HepG2 (cell line): ENCODE measurements at regions not wholly inside any gene's neighbourhood (a gene's known extent, or its start where the extent isn't known, plus 50 kb on each side); places are given as distances from the start of the nearest gene placed in this dataset.

Experiments used
- ATAC-seq: fragments of 200-7000 bp; cut with Tn5 transposase; 3 replicates; pipeline ENCODE4 v1.9.1; 2020; ENCODE audit warnings: mild to moderate bottlenecking, moderate library complexity
- BruUV-seq: library from RNA; stranded (reverse); fragments of 400-500 nt; replicated peaks from 2 replicates; lab custom pipeline; 2021; lab: Mats Ljungman, UMichigan
- CTCF ChIA-PET: fragments of 300-600 bp; formaldehyde crosslinking; extraction: SDS; loops from one replicate; lab custom pipeline; 2021; ENCODE audit warnings: low total read pairs, inconsistent platforms, low intra/inter-chr PET ratio; lab: Yijun Ruan, JAX
- POLR2A ChIA-PET: fragments of 350-600 bp; sonication (Branson Sonifier 250); formaldehyde crosslinking; loops from one replicate; lab custom pipeline; 2020; ENCODE audit warnings: antibody characterized with exemption, inconsistent platforms; lab: Yijun Ruan, JAX
- DNase-seq: peaks from one replicate; pipeline ENCODE4 v3.0.0-alpha.2; 2015; ENCODE audit warnings: low spot score
- FAIRE-seq: peaks from 3 replicates; lab custom pipeline; 2011; peaks lifted over from hg19 to GRCh38; lab: Jason Lieb, UNC
- H2AFZ ChIP-seq: one replicate; pipeline ENCODE4 v1.6.1; 2011; ENCODE audit warnings: low read length, inconsistent platforms
- H3K27ac ChIP-seq: fragments of 300-600 bp; 3 replicates; pipeline ENCODE4 v1.8.0; 2011; ENCODE audit warnings: mixed run types, mild to moderate bottlenecking, mixed read lengths, low read length, inconsistent platforms; ENCODE audit not compliant: insufficient read depth; ENCODE audit errors: extremely low read length
- H3K27me3 ChIP-seq, 2 experiments: fragments of 200-600 bp in 1 of 2; 2 replicates in 1 of 2; 3 replicates in 1 of 2; pipeline versions ENCODE4 v1.6.0 to v1.8.0; 2011; ENCODE audit warnings: low read length in 2 of 2, mild to moderate bottlenecking in 2 of 2, moderate library complexity in 2 of 2, inconsistent platforms in 1 of 2; ENCODE audit not compliant: insufficient read depth in 2 of 2, control insufficient read depth in 1 of 2
- H3K36me3 ChIP-seq, 2 experiments: fragments of 200-600 bp in 1 of 2; replicated peaks in 1 of 2; 2 replicates in 1 of 2; 3 replicates in 1 of 2; pipeline versions ENCODE4 v1.5.1 to v1.8.0; 2011; ENCODE audit warnings: low read length in 2 of 2, inconsistent platforms in 1 of 2; ENCODE audit not compliant: insufficient read depth in 2 of 2, control insufficient read depth in 1 of 2
- H3K4me1 ChIP-seq: 2 replicates; pipeline ENCODE4 v1.5.1; 2012; ENCODE audit warnings: low read length, inconsistent platforms; ENCODE audit not compliant: insufficient read depth
- H3K4me2 ChIP-seq: 2 replicates; pipeline ENCODE4 v1.6.0; 2011; ENCODE audit warnings: low read depth, low read length, inconsistent platforms
- H3K4me3 ChIP-seq, 3 experiments: fragments of 200-600 bp in 1 of 3; sonication (generic), shearing (Covaris generic) in 1 of 3; replicated peaks in 1 of 3; 2 replicates each; pipeline ENCODE4 v1.5.1; 2011 to 2016; ENCODE audit warnings: low read length in 3 of 3, inconsistent platforms in 2 of 3, low read depth in 2 of 3, mild to moderate bottlenecking in 2 of 3, control low read depth in 1 of 3, mixed read lengths in 1 of 3; ENCODE audit not compliant: insufficient read depth in 1 of 3
- H3K79me2 ChIP-seq: one replicate; pipeline ENCODE4 v1.6.1; 2011; ENCODE audit warnings: low read length, inconsistent platforms; ENCODE audit not compliant: insufficient read depth
- H3K9ac ChIP-seq: 2 replicates; pipeline ENCODE4 v1.6.0; 2011; ENCODE audit warnings: mild to moderate bottlenecking, low read depth, low read length, inconsistent platforms; ENCODE audit not compliant: insufficient read depth
- H3K9me3 ChIP-seq: 2 replicates; pipeline ENCODE4 v1.5.1; 2012; ENCODE audit warnings: mild to moderate bottlenecking, low read length
- H4K20me1 ChIP-seq: 2 replicates; pipeline ENCODE4 v1.6.0; 2011; ENCODE audit warnings: inconsistent platforms, mild to moderate bottlenecking, low read length, moderate library complexity; ENCODE audit not compliant: insufficient read depth
- ARID5B ChIP-seq: IDR thresholded peaks from 2 replicates; pipeline ENCODE4 v1.4.0; 2020; ENCODE audit warnings: mild to moderate bottlenecking, missing genetic modification reagents
- BATF2 ChIP-seq: sonication (generic); formaldehyde crosslinking; IDR thresholded peaks from 2 replicates; pipeline ENCODE4 v1.8.0; 2022; ENCODE audit warnings: mild to moderate bottlenecking, missing genetic modification reagents, moderate library complexity
- CAMTA2 ChIP-seq: sonication (generic); formaldehyde crosslinking; IDR thresholded peaks from 2 replicates; pipeline ENCODE4 v1.4.0; 2020; ENCODE audit warnings: mild to moderate bottlenecking, missing genetic modification reagents, borderline replicate concordance
- CREBL2 ChIP-seq: sonication (generic); formaldehyde crosslinking; IDR thresholded peaks from 2 replicates; pipeline ENCODE4 v1.8.1; 2023; ENCODE audit warnings: missing genetic modification reagents, mild to moderate bottlenecking, borderline replicate concordance
- EHMT2 ChIP-seq: fragments of 200-600 bp; sonication (generic); IDR thresholded peaks from 2 replicates; pipeline ENCODE4 v1.7.0; 2017; ENCODE audit warnings: antibody characterized with exemption, low read depth, low read length, borderline replicate concordance
- PAX8 ChIP-seq: sonication (generic); formaldehyde crosslinking; IDR thresholded peaks from 2 replicates; pipeline ENCODE4 v1.8.0; 2022; ENCODE audit warnings: mild to moderate bottlenecking, missing genetic modification reagents, borderline replicate concordance
- SATB2 ChIP-seq: sonication (generic); formaldehyde crosslinking; IDR thresholded peaks from 2 replicates; pipeline ENCODE4 v1.5.0; 2020; ENCODE audit warnings: missing genetic modification reagents
- SNAPC5 ChIP-seq: sonication (generic); formaldehyde crosslinking; IDR thresholded peaks from 2 replicates; pipeline ENCODE4 v1.8.1; 2023; ENCODE audit warnings: mild to moderate bottlenecking, missing genetic modification reagents, borderline replicate concordance
- SNRNP70 ChIP-seq: fragments of 200-400 bp; formaldehyde crosslinking; IDR thresholded peaks from 2 replicates; pipeline ENCODE4 v1.6.1; 2017; ENCODE audit warnings: mild to moderate bottlenecking, low read depth, low read length, moderate library complexity
- THAP11 ChIP-seq: IDR thresholded peaks from 2 replicates; pipeline ENCODE4 v1.6.1; 2016; ENCODE audit warnings: missing biosample characterization, missing genetic modification reagents
- ZNF318 ChIP-seq: sonication (generic); formaldehyde crosslinking; IDR thresholded peaks from 2 replicates; pipeline ENCODE4 v1.4.0; 2020; ENCODE audit warnings: mild to moderate bottlenecking, missing genetic modification reagents
- ZNF644 ChIP-seq: IDR thresholded peaks from 2 replicates; pipeline ENCODE4 v1.6.1; 2016; ENCODE audit warnings: low read depth
- ZNF891 ChIP-seq: sonication (generic); formaldehyde crosslinking; IDR thresholded peaks from 2 replicates; pipeline ENCODE4 v1.5.0; 2020; ENCODE audit warnings: mild to moderate bottlenecking, missing genetic modification reagents
- WGBS: methylation state at CpG from one replicate; pipeline ENCODE4 v1.1.6; 2017; ENCODE audit warnings: low lambda C conversion rate; 5-methylcytosine and 5-hydroxymethylcytosine counted together
- in situ Hi-C: cut with HindIII; loops from 2 replicates; pipeline ENCODE4 v1.10.0; 2017; ENCODE audit warnings: low pct_unique_long_range_greater_than_20kb; ENCODE audit not compliant: extremely low pct_ligation_motif_present
- intact Hi-C: fragments of 100-400 bp; cut with micrococcal nuclease; formaldehyde crosslinking; loops from one replicate; pipeline ENCODE4 v1.10.0; 2022; ENCODE audit not compliant: unreplicated experiment

GRCh38 chr18:4931209-4931608, 265.8 kb downstream of the AKAIN1 start:
- no peaks in the 10 kb centered on the region for H3K36me3 ChIP-seq
- no peak overlapping the region for H3K9ac ChIP-seq
- H3K4me1 ChIP-seq, result no peaks in the 10 kb centered on the region
- no peak for ATAC-seq
- no peak for DNase-seq
- intact Hi-C loops (no loop called here), in situ Hi-C loops (no loop called here)
- H3K4me3 ChIP-seq, result no peak overlapping the region
- H3K79me2 ChIP-seq, result no peaks in the 10 kb centered on the region
- WGBS, result 0% methylated on average over 1 of the region's 1 CpG
- H3K9me3 ChIP-seq, result peaks cover 36% of the 10 kb centered on the region
- FAIRE-seq, result no peak
- ChIA-PET CTCF (no interaction called here), POLR2A (no interaction called here)
- H3K27me3 ChIP-seq, result no peaks in the 10 kb centered on the region
- H2AFZ ChIP-seq, result no peak overlapping the region
- no peak overlapping the region for H3K27ac ChIP-seq
- no peak overlapping the region for H3K4me2 ChIP-seq
- no peaks in the 10 kb centered on the region for H4K20me1 ChIP-seq
- no TSS peak for BruUV-seq
- TF ChIP-seq SNRNP70, result no peak
- no peak for TF ChIP-seq ZNF318 (CRISPR knock-in tag)
- no peak for TF ChIP-seq ZNF644 (CRISPR knock-in tag)
- no peak for TF ChIP-seq SATB2
- no peak for TF ChIP-seq ZNF891
- TF ChIP-seq THAP11 (CRISPR knock-in tag), result no peak
- TF ChIP-seq SNAPC5 (CRISPR knock-in tag), result no peak
- TF ChIP-seq BATF2, result no peak
- no peak for TF ChIP-seq EHMT2
- no peak for TF ChIP-seq ARID5B (CRISPR knock-in tag)
- TF ChIP-seq PAX8, result no peak
- no peak for TF ChIP-seq CAMTA2 (CRISPR knock-in tag)
- TF ChIP-seq CREBL2 (CRISPR knock-in tag), result no peak
